Adrenal gland (tissue), 9 donors: ENCODE measurements at regions not wholly inside any gene's neighbourhood (a gene's known extent, or its start where the extent isn't known, plus 50 kb on each side); places are given as distances from the start of the nearest gene placed in this dataset.
"Not testable (repeated sequence)": the region's sequence is repeated elsewhere in the genome, so short reads cannot be mapped to it uniquely, and the experiment has no call there.

Experiments used
- DNase-seq, 7 donors: peaks; one replicate each; pipeline ENCODE4 v3.0.0-alpha.2; 2019 to 2020
- H3K27ac ChIP-seq, 5 donors: fragments of 200-600 bp; sonication (generic) in 4 of 5; 1 replicate in 3 of 5; 2 replicates in 2 of 5; pipeline versions ENCODE4 v1.5.1 to v1.8.0; 2016 to 2020; ENCODE audit warnings: mild to moderate bottlenecking in 1 of 5
- H3K27me3 ChIP-seq: fragments of 200-600 bp; 2 replicates; pipeline ENCODE4 v1.8.0; 2021
- H3K36me3 ChIP-seq, 2 donors: fragments of 200-600 bp; replicated peaks in 1 of 2; 1 replicate in 1 of 2; 2 replicates in 1 of 2; pipeline versions ENCODE4 v1.5.1 to v1.8.0; 2018 to 2022
- H3K4me1 ChIP-seq, 2 donors: fragments of 200-600 bp; replicated peaks in 1 of 2; 1 replicate in 1 of 2; 2 replicates in 1 of 2; pipeline versions ENCODE4 v1.5.1 to v1.8.0; 2018 to 2021
- H3K4me3 ChIP-seq, 4 donors: fragments of 200-600 bp; sonication (generic) in 3 of 4; one replicate each; pipeline ENCODE4 v1.5.1; 2016 to 2018
- H3K9me3 ChIP-seq, 3 donors: fragments of 200-600 bp; sonication (generic) in 1 of 3; replicated peaks in 1 of 3; 1 replicate in 2 of 3; 2 replicates in 1 of 3; pipeline versions ENCODE4 v1.5.1 to v1.8.0; 2016 to 2021
- CTCF ChIP-seq, 6 experiments: fragments of 450-650 bp in 4 of 6; fragments of 200-600 bp in 2 of 6; sonication (generic) in 1 of 6; IDR thresholded peaks; 1 replicate in 5 of 6; 2 replicates in 1 of 6; pipeline versions ENCODE4 v1.5.1 to v1.8.0; 2016 to 2021; ENCODE audit warnings: antibody characterized with exemption in 6 of 6, mild to moderate bottlenecking in 2 of 6, moderate library complexity in 1 of 6
- POLR2A ChIP-seq, 2 donors: fragments of 450-650 bp; IDR thresholded peaks; one replicate each; pipeline ENCODE4 v1.6.1; 2017; ENCODE audit warnings: antibody characterized with exemption in 2 of 2, mild to moderate bottlenecking in 2 of 2, moderate library complexity in 1 of 2
- WGBS, 4 donors: extraction: QIAGEN DNeasy Blood & Tissue Kit in 2 of 4; methylation state at CpG; one replicate each; pipeline versions ENCODE4 v1.1.5 to v1.1.7; 2013 to 2017; 5-methylcytosine and 5-hydroxymethylcytosine counted together
- intact Hi-C, 2 donors: fragments of 100-400 bp; cut with DNase I; formaldehyde crosslinking; loops; one replicate each; pipeline versions ENCODE4 v1.14.1 to v1.15.0; 2022 to 2023
- donor health status: healthy with polysubstance abuse.
- donor health status: Bipolar disorder and iron deficiency.
- donor health status: DM: yes; HTN: yes; CAD: no.
- donor health status: DM: no; HTN: no; CAD: no.
- donor health status: DM: no; HTN: no; CAD: no.

GRCh38 chr7:82668676-82669075 lies 225.1 kb upstream of the CACNA2D1 start:
- no peaks in the 10 kb centered on the region for H3K27me3 ChIP-seq
- H3K36me3 ChIP-seq = no peaks in the 10 kb centered on the region
- H3K4me3 ChIP-seq = no peak overlapping the region
- H3K27ac ChIP-seq = no peak overlapping the region
- H3K9me3 ChIP-seq = no peaks in the 10 kb centered on the region
- no peaks in the 10 kb centered on the region for H3K4me1 ChIP-seq
- 62 to 82% (median 68%) methylated on average over 2 of the region's 2 CpGs for WGBS, 4 donors
- TF ChIP-seq POLR2A (IDR thresholded peaks at IDR 0.05) = no peak
- no peak for TF ChIP-seq CTCF (IDR thresholded peaks at IDR 0.05)
- intact Hi-C loops = no loop called here
- no peak for DNase-seq

DNA sequence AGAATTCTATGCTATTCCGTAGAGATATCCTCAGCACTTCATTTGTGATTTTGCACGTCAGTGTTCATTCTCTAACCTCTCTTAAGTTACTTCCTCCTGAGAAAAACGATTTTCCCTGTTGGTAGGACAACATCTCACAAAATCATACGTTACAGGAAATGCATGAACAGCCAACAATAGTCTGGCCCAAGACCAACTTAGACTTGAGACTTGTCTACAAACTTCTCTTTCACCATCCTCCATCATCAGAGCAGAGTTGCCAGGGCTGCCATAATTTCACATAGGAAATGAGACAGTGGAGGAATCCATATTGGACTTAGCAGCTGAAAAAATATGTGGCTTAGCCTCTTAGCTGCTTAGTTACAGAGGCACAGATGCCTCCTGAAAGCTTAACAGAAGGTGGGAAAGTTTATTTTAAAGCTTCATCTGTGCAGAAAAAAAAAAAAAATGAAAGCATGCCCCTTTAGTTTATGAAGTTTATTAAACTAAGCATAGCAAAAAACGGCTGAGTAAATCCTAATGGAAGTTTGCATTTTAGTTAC lies 222.5 kb upstream of the CACNA2D1 start:
- H3K27me3 ChIP-seq = no peaks in the 10 kb centered on the region
- H3K9me3 ChIP-seq = no peaks in the 10 kb centered on the region
- WGBS, 4 donors = 52 to 60% (median 55%) methylated on average over 5 of the region's 5 CpGs
- H3K4me1 ChIP-seq = no peaks in the 10 kb centered on the region
- no peak overlapping the region for H3K4me3 ChIP-seq
- no peak overlapping the region for H3K27ac ChIP-seq
- no peak for TF ChIP-seq CTCF (IDR thresholded peaks at IDR 0.05)
- TF ChIP-seq POLR2A (IDR thresholded peaks at IDR 0.05) = no peak
- no peak for DNase-seq
- intact Hi-C loops = no loop called here
- no peaks in the 10 kb centered on the region for H3K36me3 ChIP-seq

DNA sequence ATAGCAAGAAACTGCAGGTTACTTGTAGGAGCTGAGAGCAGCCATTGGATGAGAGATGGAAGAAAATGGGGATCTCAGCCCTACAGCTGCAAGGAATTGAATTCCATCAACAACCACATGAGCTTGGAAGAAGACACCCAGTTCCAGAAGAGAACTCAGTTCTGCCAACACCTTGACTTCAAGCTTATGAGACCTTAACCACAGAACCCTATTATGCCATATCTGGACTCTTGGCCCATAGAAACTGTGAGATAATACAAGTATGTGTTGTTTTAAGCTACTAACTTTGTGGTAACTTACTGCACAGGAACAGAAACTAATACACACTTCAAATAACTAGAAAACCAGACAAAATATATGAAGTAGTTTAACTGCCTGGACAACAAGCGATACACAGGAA lies 212.4 kb upstream of the CACNA2D1 start:
- Histone ChIP-seq H3K4me3 (no peak overlapping the region), H3K27ac (no peak overlapping the region), H3K4me1 (no peaks in the 10 kb centered on the region), H3K36me3 (no peaks in the 10 kb centered on the region), H3K27me3 (no peaks in the 10 kb centered on the region), H3K9me3 (no peaks in the 10 kb centered on the region)
- 82 to 95% (median 90%) methylated on average over 1 of the region's 1 CpG for WGBS, 4 donors
- intact Hi-C loops = no loop called here
- DNase-seq = no peak
- no peak for TF ChIP-seq POLR2A (IDR thresholded peaks at IDR 0.05)
- no peak for TF ChIP-seq CTCF (IDR thresholded peaks at IDR 0.05)

GRCh38 chr7:82650095-82650494 lies 206.5 kb upstream of the CACNA2D1 start:
- H3K4me3 ChIP-seq, DNase-seq, H3K27ac ChIP-seq, H3K4me1 ChIP-seq, H3K36me3 ChIP-seq, H3K27me3 ChIP-seq, H3K9me3 ChIP-seq, intact Hi-C loops: not testable (repeated sequence)
- WGBS, 4 donors = 83 to 88% (median 86%) methylated on average over 9 to 10 of the region's 10 CpGs

- intact Hi-C loops = no loop called here
- TF ChIP-seq CTCF (IDR thresholded peaks at IDR 0.05) (no peak), POLR2A (IDR thresholded peaks at IDR 0.05) (no peak)
- no peak overlapping the region for H3K27ac ChIP-seq
- no peaks in the 10 kb centered on the region for H3K36me3 ChIP-seq
- no peak overlapping the region for H3K4me3 ChIP-seq
- no peaks in the 10 kb centered on the region for H3K9me3 ChIP-seq
- DNase-seq = no peak
- H3K27me3 ChIP-seq = no peaks in the 10 kb centered on the region
- 71 to 86% (median 80%) methylated on average over 1 of the region's 1 CpG for WGBS, 4 donors
- H3K4me1 ChIP-seq = no peaks in the 10 kb centered on the region
These were observed 190.0 kb upstream of the CACNA2D1 start for GRCh38 chr7:82633592-82633991.
